RCC 7860 (cell line): ENCODE measurements at regions not wholly inside any gene's neighbourhood (a gene's known extent, or its start where the extent isn't known, plus 50 kb on each side); places are given as distances from the start of the nearest gene placed in this dataset.

Source experiments
- DNase-seq: peaks from one replicate; pipeline ENCODE4 v3.0.0-alpha.2; 2015; ENCODE audit warnings: low spot score
- FAIRE-seq: peaks from 2 replicates; lab custom pipeline; 2012; peaks lifted over from hg19 to GRCh38; lab: Jason Lieb, UNC

GRCh38 chr2:222993920-222994650 lies 57.9 kb upstream of the KCNE4 start:
- DNase-seq (no peak), FAIRE-seq (peak; percentile 50)

GRCh38 chr2:222998459-222998858 lies 53.5 kb upstream of the KCNE4 start:
- FAIRE-seq = no peak
- no peak for DNase-seq

- DNase-seq = no peak
- no peak for FAIRE-seq
Observed at GRCh38 chr2:223000872-223001796, 50.9 kb upstream of the KCNE4 start.

- no peak for FAIRE-seq
- DNase-seq = no peak
Observed at GRCh38 chr2:223001797-223002175, 50.2 kb upstream of the KCNE4 start.
